Large intestine (tissue), 3 donors: ENCODE measurements at regions not wholly inside any gene's neighbourhood (a gene's known extent, or its start where the extent isn't known, plus 50 kb on each side); places are given as distances from the start of the nearest gene placed in this dataset.
"Not testable (repeated sequence)": the region's sequence is repeated elsewhere in the genome, so short reads cannot be mapped to it uniquely, and the experiment has no call there.

ENCODE experiments used
- DNase-seq, 2 donors: peaks; one replicate each; pipeline versions ENCODE4 v3.0.0 to v3.0.0-alpha.2; 2013
- H3K27ac ChIP-seq: one replicate; pipeline ENCODE4 v1.5.1; 2013; ENCODE audit warnings: low read length
- H3K27me3 ChIP-seq: 2 replicates; pipeline ENCODE4 v1.6.1; 2013; ENCODE audit warnings: low read length; ENCODE audit not compliant: control insufficient read depth, insufficient read depth
- H3K36me3 ChIP-seq: 2 replicates; pipeline ENCODE4 v1.6.1; 2013; ENCODE audit warnings: low read length; ENCODE audit not compliant: control insufficient read depth, insufficient read depth
- H3K4me1 ChIP-seq: one replicate; pipeline ENCODE4 v1.6.1; 2013; ENCODE audit warnings: low read length; ENCODE audit not compliant: control insufficient read depth, insufficient read depth
- H3K4me3 ChIP-seq: one replicate; pipeline ENCODE4 v1.5.1; 2013; ENCODE audit warnings: low read length
- H3K9me3 ChIP-seq: one replicate; pipeline ENCODE4 v1.6.1; 2013; ENCODE audit warnings: mild to moderate bottlenecking, low read depth, low read length, moderate library complexity; ENCODE audit not compliant: control insufficient read depth
- WGBS: methylation state at CpG from one replicate; pipeline ENCODE4 v1.1.5; 2013; ENCODE audit warnings: low lambda C conversion rate; ENCODE audit not compliant: insufficient coverage; 5-methylcytosine and 5-hydroxymethylcytosine counted together

GRCh38 chr6:118708055-118708454 lies 56.7 kb upstream of the CEP85L start:
- Histone ChIP-seq H3K4me1 (peaks cover 4% of the 10 kb centered on the region), H3K27ac (no peak overlapping the region), H3K27me3 (no peaks in the 10 kb centered on the region), H3K9me3 (no peaks in the 10 kb centered on the region), H3K36me3 (no peaks in the 10 kb centered on the region), H3K4me3 (no peak overlapping the region)
- no peak for DNase-seq
- 100% methylated on average over 1 of the region's 3 CpGs for WGBS

DNA sequence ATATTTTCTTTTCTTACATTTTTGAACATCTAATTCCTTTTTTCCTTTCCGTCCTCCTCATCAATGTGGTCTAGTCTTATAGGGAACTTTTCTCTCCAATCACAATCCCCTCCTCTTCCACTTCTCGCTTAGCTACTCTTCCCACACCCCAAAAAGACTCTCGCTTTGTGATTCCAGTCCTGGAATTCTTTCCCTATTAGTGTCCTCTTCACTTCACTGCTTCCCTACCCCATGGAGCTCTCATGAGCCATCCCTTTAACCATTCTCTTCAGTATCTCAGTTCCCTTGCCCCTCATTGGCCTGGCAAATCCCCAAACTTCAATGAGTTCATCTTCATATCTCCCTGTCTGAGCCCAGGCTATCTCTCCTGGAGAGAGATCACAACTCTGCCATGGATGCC lies 55.3 kb upstream of the CEP85L start:
- Histone ChIP-seq H3K27me3 (no peaks in the 10 kb centered on the region), H3K9me3 (no peaks in the 10 kb centered on the region), H3K27ac (no peak overlapping the region), H3K4me1 (peaks cover 4% of the 10 kb centered on the region), H3K4me3 (no peak overlapping the region), H3K36me3 (no peaks in the 10 kb centered on the region)
- 92% methylated on average over 2 of the region's 3 CpGs for WGBS
- DNase-seq, result no peak

- H3K27me3 ChIP-seq, result no peaks in the 10 kb centered on the region
- H3K4me1 ChIP-seq, result peaks cover 4% of the 10 kb centered on the region
- no peak for DNase-seq
- no peaks in the 10 kb centered on the region for H3K36me3 ChIP-seq
- no peaks in the 10 kb centered on the region for H3K9me3 ChIP-seq
- no peak overlapping the region for H3K27ac ChIP-seq
- no peak overlapping the region for H3K4me3 ChIP-seq
- no CpG with 5 or more reads among the region's 4 CpGs for WGBS
Observed at GRCh38 chr6:118705544-118706491, 54.4 kb upstream of the CEP85L start.

DNA sequence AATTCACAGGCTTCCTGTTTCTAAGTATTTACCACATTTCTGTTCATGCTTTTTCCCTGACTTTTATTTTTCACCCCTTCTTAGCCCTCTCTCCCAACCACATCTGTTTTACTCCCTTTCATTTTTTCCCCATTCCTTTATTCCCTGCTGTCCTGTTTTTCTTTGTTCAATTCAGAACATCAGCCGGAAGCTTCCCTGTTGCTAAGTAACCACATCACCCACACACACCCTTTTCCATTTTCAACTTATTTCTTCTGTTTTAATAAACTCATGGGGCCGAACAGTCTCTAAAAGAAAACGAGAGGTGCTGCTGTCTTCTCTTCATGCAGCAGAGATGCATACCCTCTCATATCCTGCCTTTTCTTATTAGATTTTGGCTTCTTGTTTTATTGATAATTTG lies 53.5 kb upstream of the CEP85L start:
- Histone ChIP-seq H3K27me3 (no peaks in the 10 kb centered on the region), H3K4me1 (peaks cover 1% of the 10 kb centered on the region), H3K4me3 (no peak overlapping the region), H3K36me3 (no peaks in the 10 kb centered on the region), H3K9me3 (no peaks in the 10 kb centered on the region), H3K27ac (no peak overlapping the region)
- 77% methylated on average over 3 of the region's 3 CpGs for WGBS
- DNase-seq, result no peak

GRCh38 chr6:118701260-118701659 lies 49.9 kb upstream of the CEP85L start:
- H3K36me3 ChIP-seq, H3K4me3 ChIP-seq, H3K27ac ChIP-seq, H3K27me3 ChIP-seq, H3K4me1 ChIP-seq, DNase-seq, H3K9me3 ChIP-seq: not testable (repeated sequence)
- WGBS, result 100% methylated on average over 1 of the region's 3 CpGs
